ENCODE measurements at regions not wholly inside any gene's neighbourhood (a gene's known extent, or its start where the extent isn't known, plus 50 kb on each side); places are given as distances from the start of the nearest gene placed in this dataset.

DNA sequence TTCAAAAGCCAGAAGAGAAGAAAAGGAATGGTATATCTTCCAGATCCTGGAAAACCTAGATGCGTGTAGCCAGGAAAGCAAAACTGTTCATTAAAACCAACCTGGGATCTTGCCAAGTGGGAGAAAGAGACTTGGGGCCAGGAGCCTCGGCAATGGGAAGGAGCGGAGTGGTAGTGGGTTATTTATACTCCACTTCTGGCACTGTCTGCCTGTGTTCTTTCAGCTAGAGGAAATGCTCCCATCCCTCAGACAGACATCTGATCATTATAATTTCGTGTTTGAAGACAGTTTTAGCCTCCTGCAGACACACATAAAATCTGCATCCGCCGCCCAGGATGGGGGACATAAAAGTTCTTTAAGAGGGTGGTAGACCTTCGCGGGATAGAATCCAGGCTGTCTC, 421.6 kb downstream of the RPS24 start:
- no peak for TF ChIP-seq POLR2A (IDR thresholded peaks at IDR 0.05)
- no peak for TF ChIP-seq CTCF (IDR thresholded peaks at IDR 0.05)
- TF ChIP-seq EP300 (IDR thresholded peaks at IDR 0.05): no peak
